PC-3 (cell line): ENCODE measurements at regions not wholly inside any gene's neighbourhood (a gene's known extent, or its start where the extent isn't known, plus 50 kb on each side); places are given as distances from the start of the nearest gene placed in this dataset.

Source experiments
- CTCF ChIP-seq: fragments of 300-600 bp; sonication (generic); conservative IDR thresholded peaks from 2 replicates; pipeline ENCODE4 v1.5.1; 2017; ENCODE audit warnings: antibody characterized with exemption, low read depth, mild to moderate bottlenecking, low read length
- EZH2 ChIP-seq: fragments of 300-600 bp; sonication (generic); IDR thresholded peaks from one replicate; pipeline ENCODE4 v1.6.1; 2017; ENCODE audit warnings: antibody characterized with exemption, mild to moderate bottlenecking, low read length; ENCODE audit not compliant: unreplicated experiment
- EZH2phosphoT487 ChIP-seq: fragments of 300-600 bp; sonication (generic); IDR thresholded peaks from 2 replicates; pipeline ENCODE4 v1.6.1; 2018; ENCODE audit warnings: mild to moderate bottlenecking, antibody characterized with exemption, low read length, borderline replicate concordance

GRCh38 chr6:1187293-1188131 lies 124.4 kb upstream of the FOXQ1 start:
- no peak for TF ChIP-seq CTCF
- no peak for TF ChIP-seq EZH2
- no peak for TF ChIP-seq EZH2phosphoT487
